Coronary artery (tissue), 2 donors: ENCODE measurements at regions not wholly inside any gene's neighbourhood (a gene's known extent, or its start where the extent isn't known, plus 50 kb on each side); places are given as distances from the start of the nearest gene placed in this dataset.

Experiments used
- DNase-seq: peaks from one replicate; pipeline ENCODE4 v3.0.0-alpha.2; 2017; ENCODE audit warnings: low spot score
- H3K27ac ChIP-seq, 2 donors: fragments of 200-600 bp; sonication (generic); one replicate each; pipeline ENCODE4 v1.5.1; 2016 to 2019
- H3K4me3 ChIP-seq: fragments of 200-600 bp; sonication (generic); 2 replicates; pipeline ENCODE4 v1.5.1; 2016; ENCODE audit warnings: mild to moderate bottlenecking, moderate library complexity
- CTCF ChIP-seq: fragments of 200-600 bp; sonication (generic); IDR thresholded peaks from one replicate; pipeline ENCODE4 v1.5.1; 2019; ENCODE audit warnings: antibody characterized with exemption

GRCh38 chr11:92740276-92740675 is 229.2 kb upstream of the MTNR1B start:
- no peak for TF ChIP-seq CTCF
- H3K27ac ChIP-seq, result no peak overlapping the region
- no peak for DNase-seq
- H3K4me3 ChIP-seq, result no peak overlapping the region

- Histone ChIP-seq H3K4me3 (no peak overlapping the region), H3K27ac (no peak overlapping the region)
- DNase-seq, result no peak
- TF ChIP-seq CTCF, result no peak
Observed at GRCh38 chr11:92744929-92745585, 224.4 kb upstream of the MTNR1B start.

- no peak for DNase-seq
- Histone ChIP-seq H3K4me3 (no peak overlapping the region), H3K27ac (no peak overlapping the region)
- TF ChIP-seq CTCF, result no peak
Observed at GRCh38 chr11:92750794-92751193, 218.7 kb upstream of the MTNR1B start.

GRCh38 chr11:92751594-92751993 is 217.9 kb upstream of the MTNR1B start:
- no peak for DNase-seq
- H3K4me3 ChIP-seq, result no peak overlapping the region
- no peak for TF ChIP-seq CTCF
- H3K27ac ChIP-seq, result no peak overlapping the region

GRCh38 chr11:92752122-92752521 is 217.3 kb upstream of the MTNR1B start:
- DNase-seq, result no peak
- no peak for TF ChIP-seq CTCF

GRCh38 chr11:92753161-92753560 is 216.3 kb upstream of the MTNR1B start:
- DNase-seq, result no peak
- Histone ChIP-seq H3K4me3 (no peak overlapping the region), H3K27ac (no peak overlapping the region)
- no peak for TF ChIP-seq CTCF

More at GRCh38 chr11:92752122-92752521, 217.3 kb upstream of the MTNR1B start:
- Histone ChIP-seq H3K27ac (no peak overlapping the region), H3K4me3 (no peak overlapping the region)

GRCh38 chr11:92758241-92758780 is 211.1 kb upstream of the MTNR1B start:
- no peak for TF ChIP-seq CTCF
- no peak for DNase-seq
- Histone ChIP-seq H3K4me3 (no peak overlapping the region), H3K27ac (no peak overlapping the region)
